Spleen (tissue), 11 donors: ENCODE measurements at regions not wholly inside any gene's neighbourhood (a gene's known extent, or its start where the extent isn't known, plus 50 kb on each side); places are given as distances from the start of the nearest gene placed in this dataset.

ENCODE experiments used
- DNase-seq: peaks from one replicate; pipeline ENCODE4 v3.0.0-alpha.2; 2020
- H3K27ac ChIP-seq, 8 donors: fragments of 200-600 bp; sonication (generic) in 7 of 8; 1 replicate in 4 of 8; 2 replicates in 4 of 8; pipeline versions ENCODE4 v1.5.0 to v1.8.0; 2016 to 2021; ENCODE audit warnings: inconsistent platforms in 4 of 8, mild to moderate bottlenecking in 4 of 8, moderate library complexity in 1 of 8
- H3K27me3 ChIP-seq, 7 donors: fragments of 200-600 bp; sonication (generic) in 6 of 7; replicated peaks in 1 of 7; 1 replicate in 4 of 7; 2 replicates in 3 of 7; pipeline versions ENCODE4 v1.5.0 to v1.8.0; 2016 to 2021; ENCODE audit warnings: inconsistent platforms in 3 of 7, mild to moderate bottlenecking in 1 of 7
- H3K36me3 ChIP-seq, 6 donors: fragments of 200-600 bp; sonication (generic) in 5 of 6; 1 replicate in 4 of 6; 2 replicates in 2 of 6; pipeline versions ENCODE4 v1.5.0 to v1.8.0; 2016 to 2021; ENCODE audit warnings: inconsistent platforms in 2 of 6
- H3K4me1 ChIP-seq, 6 donors: fragments of 200-600 bp; sonication (generic) in 5 of 6; 1 replicate in 3 of 6; 2 replicates in 3 of 6; pipeline versions ENCODE4 v1.5.0 to v1.8.0; 2016 to 2021; ENCODE audit warnings: inconsistent platforms in 3 of 6
- H3K4me3 ChIP-seq, 8 donors: fragments of 200-600 bp; sonication (generic) in 7 of 8; 1 replicate in 4 of 8; 2 replicates in 4 of 8; pipeline versions ENCODE4 v1.5.0 to v1.8.0; 2016 to 2021; ENCODE audit warnings: inconsistent platforms in 4 of 8, mild to moderate bottlenecking in 4 of 8, moderate library complexity in 2 of 8
- H3K9me3 ChIP-seq, 8 donors: fragments of 200-600 bp; sonication (generic) in 7 of 8; 1 replicate in 4 of 8; 2 replicates in 4 of 8; pipeline versions ENCODE4 v1.5.0 to v1.8.0; 2016 to 2021; ENCODE audit warnings: inconsistent platforms in 4 of 8
- POLR2A ChIP-seq, 3 donors: fragments of 450-650 bp; IDR thresholded peaks; one replicate each; pipeline ENCODE4 v1.5.1; 2017; ENCODE audit warnings: antibody characterized with exemption in 3 of 3, mild to moderate bottlenecking in 1 of 3
- POLR2AphosphoS5 ChIP-seq, 3 donors: sonication (generic); formaldehyde crosslinking; IDR thresholded peaks; one replicate each; pipeline ENCODE4 v1.5.1; 2017; ENCODE audit warnings: antibody characterized with exemption in 3 of 3
- WGBS, 5 donors: extraction: QIAGEN DNeasy Blood & Tissue Kit in 3 of 5; methylation state at CpG; one replicate each; pipeline versions ENCODE4 v1.1.5 to v1.1.7; 2013 to 2018; 5-methylcytosine and 5-hydroxymethylcytosine counted together
- intact Hi-C: fragments of 100-400 bp; cut with DNase I; formaldehyde crosslinking; loops from one replicate; pipeline ENCODE4 v1.15.0; 2023; ENCODE audit warnings: low total_unique reads
- TF ChIP-seq, protein P1 (sequence below), 11 experiments: fragments of 200-600 bp in 7 of 11; fragments of 450-650 bp in 4 of 11; sonication (generic) in 4 of 11; IDR thresholded peaks in 8 of 11; conservative IDR thresholded peaks in 3 of 11; 1 replicate in 7 of 11; 2 replicates in 4 of 11; pipeline versions ENCODE4 v1.4.0 to v1.8.0; 2016 to 2021; ENCODE audit warnings: antibody characterized with exemption in 11 of 11, inconsistent platforms in 4 of 11, mild to moderate bottlenecking in 1 of 11
- donor health status: healthy with polysubstance abuse.
- donor health status: DM: no; HTN: no; CAD: no; lungs with moderate emphysema.
- donor health status: DM: no; HTN: no; CAD: no.
- donor health status: Bipolar disorder and iron deficiency.
- donor health status: healthy.
- donor health status: DM: no; HTN: no; CAD: no.
- donor health status: DM: yes; HTN: yes; CAD: no.

DNA sequence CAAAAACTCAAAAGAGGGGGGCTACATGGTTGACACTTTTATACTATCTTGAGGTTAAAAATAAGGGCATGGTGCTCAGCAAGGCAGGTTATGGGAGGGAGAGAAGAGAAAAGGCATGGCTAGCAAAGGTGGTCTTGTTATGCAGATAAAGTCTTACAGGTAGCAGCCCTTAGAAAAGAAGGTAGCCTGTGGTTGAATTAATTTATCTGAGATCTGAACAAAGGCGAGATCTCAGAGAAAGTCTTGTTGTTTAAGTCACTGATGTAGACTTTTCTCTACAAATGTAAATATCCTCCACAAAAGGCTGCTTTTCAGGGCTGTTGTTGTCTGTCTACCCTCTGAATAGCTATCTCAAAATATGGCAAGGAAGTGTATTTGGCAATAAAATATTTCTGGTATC lies 1250.4 kb downstream of the PCDH18 start:
- H3K9me3 ChIP-seq = peaks cover 0 to 10% (median 0%) of the 10 kb centered on the region in 8 donors
- intact Hi-C loops = no loop called here
- TF ChIP-seq POLR2AphosphoS5 (IDR thresholded peaks at IDR 0.05) = no peak
- TF ChIP-seq, protein P1, sequence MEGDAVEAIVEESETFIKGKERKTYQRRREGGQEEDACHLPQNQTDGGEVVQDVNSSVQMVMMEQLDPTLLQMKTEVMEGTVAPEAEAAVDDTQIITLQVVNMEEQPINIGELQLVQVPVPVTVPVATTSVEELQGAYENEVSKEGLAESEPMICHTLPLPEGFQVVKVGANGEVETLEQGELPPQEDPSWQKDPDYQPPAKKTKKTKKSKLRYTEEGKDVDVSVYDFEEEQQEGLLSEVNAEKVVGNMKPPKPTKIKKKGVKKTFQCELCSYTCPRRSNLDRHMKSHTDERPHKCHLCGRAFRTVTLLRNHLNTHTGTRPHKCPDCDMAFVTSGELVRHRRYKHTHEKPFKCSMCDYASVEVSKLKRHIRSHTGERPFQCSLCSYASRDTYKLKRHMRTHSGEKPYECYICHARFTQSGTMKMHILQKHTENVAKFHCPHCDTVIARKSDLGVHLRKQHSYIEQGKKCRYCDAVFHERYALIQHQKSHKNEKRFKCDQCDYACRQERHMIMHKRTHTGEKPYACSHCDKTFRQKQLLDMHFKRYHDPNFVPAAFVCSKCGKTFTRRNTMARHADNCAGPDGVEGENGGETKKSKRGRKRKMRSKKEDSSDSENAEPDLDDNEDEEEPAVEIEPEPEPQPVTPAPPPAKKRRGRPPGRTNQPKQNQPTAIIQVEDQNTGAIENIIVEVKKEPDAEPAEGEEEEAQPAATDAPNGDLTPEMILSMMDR (IDR thresholded peaks at IDR 0.05 in 8 of 11, conservative IDR thresholded peaks at IDR 0.05 in 3 of 11) = no peak
- TF ChIP-seq POLR2A (IDR thresholded peaks at IDR 0.05) = no peak
- H3K36me3 ChIP-seq = no peaks in the 10 kb centered on the region
- no peak overlapping the region for H3K27ac ChIP-seq
- no peak for DNase-seq
- no peak overlapping the region for H3K4me3 ChIP-seq
- no peaks in the 10 kb centered on the region for H3K4me1 ChIP-seq
- no peaks in the 10 kb centered on the region for H3K27me3 ChIP-seq
- 42 to 70% (median 55%) methylated on average over 1 of the region's 1 CpG for WGBS, 5 donors

DNA sequence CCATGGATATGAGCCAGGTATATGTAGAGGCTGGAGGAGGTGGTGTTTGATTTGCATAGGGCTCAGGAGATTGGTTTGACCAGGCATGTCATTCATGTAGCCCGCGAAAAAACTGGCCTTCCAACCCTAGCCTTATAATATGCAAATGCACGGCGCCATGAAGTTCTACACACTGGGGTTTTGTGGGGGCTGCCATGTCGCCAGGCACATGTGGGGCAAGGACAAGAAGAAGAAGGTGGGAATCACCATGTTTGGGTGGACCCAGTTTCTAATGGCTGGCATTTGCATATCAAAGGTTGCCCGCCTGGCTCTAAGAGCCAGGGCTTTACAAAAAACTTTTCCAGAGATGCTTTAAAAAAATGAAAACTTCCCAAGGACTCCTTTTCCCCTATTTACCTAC lies 1251.0 kb downstream of the PCDH18 start:
- Histone ChIP-seq H3K36me3 (no peaks in the 10 kb centered on the region), H3K4me1 (no peaks in the 10 kb centered on the region), H3K4me3 (no peak overlapping the region), H3K27ac (no peak overlapping the region), H3K27me3 (no peaks in the 10 kb centered on the region), H3K9me3 (peaks cover 0 to 10% (median 0%) of the 10 kb centered on the region in 8 donors)
- TF ChIP-seq POLR2AphosphoS5 (IDR thresholded peaks at IDR 0.05) (no peak), POLR2A (IDR thresholded peaks at IDR 0.05) (no peak)
- TF ChIP-seq, protein P1 (IDR thresholded peaks at IDR 0.05 in 8 of 11, conservative IDR thresholded peaks at IDR 0.05 in 3 of 11) = no peak
- 67 to 84% (median 72%) methylated on average over 6 of the region's 6 CpGs for WGBS, 5 donors
- no peak for DNase-seq
- intact Hi-C loops = no loop called here

DNA sequence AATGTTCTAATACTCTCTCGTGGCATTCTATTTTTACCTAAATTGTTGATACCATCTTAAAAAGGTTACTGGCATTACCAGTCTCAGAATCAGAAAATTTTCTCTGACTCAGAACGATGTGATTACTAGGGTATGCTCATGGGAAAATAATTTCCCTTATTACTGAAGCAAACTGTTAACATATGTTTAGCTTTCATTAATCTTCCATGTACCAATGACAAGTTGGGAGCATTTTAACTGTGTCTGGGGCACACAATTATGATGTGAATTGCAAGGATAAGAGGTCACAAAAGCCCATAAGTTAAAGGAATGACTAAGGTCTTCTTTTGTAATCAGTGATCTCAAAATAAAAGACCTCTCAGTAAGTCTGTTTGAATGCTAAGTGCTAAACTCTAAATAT lies 1254.6 kb downstream of the PCDH18 start:
- Histone ChIP-seq H3K4me3 (no peak overlapping the region), H3K27me3 (no peaks in the 10 kb centered on the region), H3K27ac (no peak overlapping the region), H3K4me1 (no peaks in the 10 kb centered on the region), H3K36me3 (no peaks in the 10 kb centered on the region), H3K9me3 (no peaks in the 10 kb centered on the region)
- intact Hi-C loops = no loop called here
- TF ChIP-seq, protein P1 (IDR thresholded peaks at IDR 0.05 in 8 of 11, conservative IDR thresholded peaks at IDR 0.05 in 3 of 11) = no peak
- TF ChIP-seq POLR2AphosphoS5 (IDR thresholded peaks at IDR 0.05) = no peak
- no peak for TF ChIP-seq POLR2A (IDR thresholded peaks at IDR 0.05)
- 44 to 65% (median 58%) methylated on average over 2 of the region's 2 CpGs for WGBS, 5 donors
- no peak for DNase-seq

- H3K4me3 ChIP-seq = no peak overlapping the region
- no peak overlapping the region for H3K27ac ChIP-seq
- H3K9me3 ChIP-seq = peaks cover 0 to 3% (median 0%) of the 10 kb centered on the region in 8 donors
- no peak for DNase-seq
- no peaks in the 10 kb centered on the region for H3K4me1 ChIP-seq
- intact Hi-C loops = no loop called here
- no peaks in the 10 kb centered on the region for H3K27me3 ChIP-seq
- no peaks in the 10 kb centered on the region for H3K36me3 ChIP-seq
- TF ChIP-seq POLR2A (IDR thresholded peaks at IDR 0.05) (no peak), POLR2AphosphoS5 (IDR thresholded peaks at IDR 0.05) (no peak)
- TF ChIP-seq, protein P1 (IDR thresholded peaks at IDR 0.05 in 8 of 11, conservative IDR thresholded peaks at IDR 0.05 in 3 of 11) = no peak
- WGBS, 5 donors = 54 to 75% (median 64%) methylated on average over 2 of the region's 2 CpGs
These were observed 1285.4 kb downstream of the PCDH18 start for GRCh38 chr4:136246876-136247275.
